GM18867 (cell line): ENCODE measurements at regions not wholly inside any gene's neighbourhood (a gene's known extent, or its start where the extent isn't known, plus 50 kb on each side); places are given as distances from the start of the nearest gene placed in this dataset.
"Not testable (repeated sequence)": the region's sequence is repeated elsewhere in the genome, so short reads cannot be mapped to it uniquely, and the experiment has no call there.

Source experiments
- ATAC-seq: cut with Tn5 transposase; IDR thresholded peaks from one replicate; pipeline ENCODE4 v1.9.1; 2021; ENCODE audit warnings: mild to moderate bottlenecking, moderate library complexity; ENCODE audit not compliant: unreplicated experiment

GRCh38 chrX:93468075-93468474 is 205.3 kb downstream of the NAP1L3 start:
- ATAC-seq, result no peak

- ATAC-seq, result no peak
Measured at GRCh38 chrX:93466383-93466782, 207.0 kb downstream of the NAP1L3 start.

GRCh38 chrX:93461060-93461459 is 212.3 kb downstream of the NAP1L3 start:
- ATAC-seq, result no peak

GRCh38 chrX:93454509-93454908 is 218.9 kb downstream of the NAP1L3 start:
- no peak for ATAC-seq

GRCh38 chrX:93434721-93435120 is 238.7 kb downstream of the NAP1L3 start:
- ATAC-seq, result not testable (repeated sequence)

- no peak for ATAC-seq
Measured at GRCh38 chrX:93428497-93428896, 244.9 kb downstream of the NAP1L3 start.

- peak; percentile 84 for ATAC-seq
Measured at GRCh38 chrX:93422693-93423092, 250.7 kb downstream of the NAP1L3 start.

GRCh38 chrX:93420525-93421082 is 252.8 kb downstream of the NAP1L3 start:
- no peak for ATAC-seq

GRCh38 chrX:93420090-93420489 is 253.3 kb downstream of the NAP1L3 start:
- ATAC-seq, result no peak

- no peak for ATAC-seq
Measured at GRCh38 chrX:93419642-93420041, 253.7 kb downstream of the NAP1L3 start.

- no peak for ATAC-seq
Measured at GRCh38 chrX:93404121-93404520, 269.3 kb downstream of the NAP1L3 start.

GRCh38 chrX:93354651-93355050 is 318.7 kb downstream of the NAP1L3 start:
- ATAC-seq, result no peak

- ATAC-seq, result no peak
Measured at GRCh38 chrX:93346309-93346708, 327.1 kb downstream of the NAP1L3 start.

GRCh38 chrX:93344287-93344686 is 329.1 kb downstream of the NAP1L3 start:
- not testable (repeated sequence) for ATAC-seq

GRCh38 chrX:93332329-93332728 is 341.0 kb downstream of the NAP1L3 start:
- ATAC-seq, result no peak

GRCh38 chrX:93322110-93322509 is 351.3 kb downstream of the NAP1L3 start:
- ATAC-seq, result no peak

GRCh38 chrX:93319609-93320008 is 353.8 kb downstream of the NAP1L3 start:
- ATAC-seq, result no peak
